Lower leg skin (tissue), 3 donors: ENCODE measurements at regions not wholly inside any gene's neighbourhood (a gene's known extent, or its start where the extent isn't known, plus 50 kb on each side); places are given as distances from the start of the nearest gene placed in this dataset.

ENCODE experiments used
- CTCF ChIP-seq, 3 donors: fragments of 450-650 bp; IDR thresholded peaks; one replicate each; pipeline ENCODE4 v1.5.1; 2016; ENCODE audit warnings: antibody characterized with exemption in 3 of 3, mild to moderate bottlenecking in 3 of 3, moderate library complexity in 2 of 3
- POLR2A ChIP-seq, 2 donors: fragments of 450-650 bp; IDR thresholded peaks; one replicate each; pipeline ENCODE4 v1.6.1; 2016 to 2017; ENCODE audit warnings: antibody characterized with exemption in 2 of 2, mild to moderate bottlenecking in 1 of 2, moderate library complexity in 1 of 2

- TF ChIP-seq CTCF (IDR thresholded peaks at IDR 0.05): no peak
- no peak for TF ChIP-seq POLR2A (IDR thresholded peaks at IDR 0.05)
Measured at GRCh38 chr18:38587571-38587970, 1022.0 kb upstream of the CELF4 start.
